MM.1S (cell line): ENCODE measurements at regions not wholly inside any gene's neighbourhood (a gene's known extent, or its start where the extent isn't known, plus 50 kb on each side); places are given as distances from the start of the nearest gene placed in this dataset.

Experiments used
- EZH2 ChIP-seq: fragments of 300-600 bp; sonication (generic); optimal IDR thresholded peaks from 2 replicates; pipeline ENCODE3; 2017; ENCODE audit warnings: low read depth, mild to moderate bottlenecking, antibody characterized with exemption, low read length, mixed read lengths
- EZH2phosphoT487 ChIP-seq: fragments of 300-600 bp; sonication (generic); IDR thresholded peaks from 2 replicates; pipeline ENCODE4 v1.6.1; 2018; ENCODE audit warnings: antibody characterized with exemption, low read length
- TF ChIP-seq, protein P1 (sequence below): fragments of 300-600 bp; sonication (generic); IDR thresholded peaks from 2 replicates; pipeline ENCODE4 v1.5.1; 2016; ENCODE audit warnings: antibody characterized with exemption, low read length, mixed read lengths

DNA sequence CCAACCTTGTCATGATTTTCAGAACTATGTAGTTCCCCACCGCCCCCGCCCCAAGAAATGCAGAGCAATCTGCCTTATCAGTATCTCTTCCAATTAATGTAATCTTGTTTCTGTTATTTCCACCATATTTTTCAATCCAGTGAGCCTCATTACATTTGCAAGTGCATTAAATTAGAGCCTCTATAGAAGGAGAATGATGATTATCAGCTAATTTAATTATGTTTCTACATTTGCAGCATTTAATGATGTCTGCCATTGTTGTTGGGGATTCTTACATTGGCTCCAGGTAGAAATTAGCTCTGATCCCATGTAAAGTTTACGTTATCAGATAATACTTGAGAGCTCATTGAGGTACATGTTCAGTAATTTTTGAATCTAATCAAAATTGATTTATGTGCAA is 707.0 kb upstream of the RBFOX1 start:
- TF ChIP-seq, protein P1, sequence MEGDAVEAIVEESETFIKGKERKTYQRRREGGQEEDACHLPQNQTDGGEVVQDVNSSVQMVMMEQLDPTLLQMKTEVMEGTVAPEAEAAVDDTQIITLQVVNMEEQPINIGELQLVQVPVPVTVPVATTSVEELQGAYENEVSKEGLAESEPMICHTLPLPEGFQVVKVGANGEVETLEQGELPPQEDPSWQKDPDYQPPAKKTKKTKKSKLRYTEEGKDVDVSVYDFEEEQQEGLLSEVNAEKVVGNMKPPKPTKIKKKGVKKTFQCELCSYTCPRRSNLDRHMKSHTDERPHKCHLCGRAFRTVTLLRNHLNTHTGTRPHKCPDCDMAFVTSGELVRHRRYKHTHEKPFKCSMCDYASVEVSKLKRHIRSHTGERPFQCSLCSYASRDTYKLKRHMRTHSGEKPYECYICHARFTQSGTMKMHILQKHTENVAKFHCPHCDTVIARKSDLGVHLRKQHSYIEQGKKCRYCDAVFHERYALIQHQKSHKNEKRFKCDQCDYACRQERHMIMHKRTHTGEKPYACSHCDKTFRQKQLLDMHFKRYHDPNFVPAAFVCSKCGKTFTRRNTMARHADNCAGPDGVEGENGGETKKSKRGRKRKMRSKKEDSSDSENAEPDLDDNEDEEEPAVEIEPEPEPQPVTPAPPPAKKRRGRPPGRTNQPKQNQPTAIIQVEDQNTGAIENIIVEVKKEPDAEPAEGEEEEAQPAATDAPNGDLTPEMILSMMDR: no peak
- no peak for TF ChIP-seq EZH2phosphoT487
- TF ChIP-seq EZH2: no peak
